ENCODE measurements at regions not wholly inside any gene's neighbourhood (a gene's known extent, or its start where the extent isn't known, plus 50 kb on each side); places are given as distances from the start of the nearest gene placed in this dataset.

DNA sequence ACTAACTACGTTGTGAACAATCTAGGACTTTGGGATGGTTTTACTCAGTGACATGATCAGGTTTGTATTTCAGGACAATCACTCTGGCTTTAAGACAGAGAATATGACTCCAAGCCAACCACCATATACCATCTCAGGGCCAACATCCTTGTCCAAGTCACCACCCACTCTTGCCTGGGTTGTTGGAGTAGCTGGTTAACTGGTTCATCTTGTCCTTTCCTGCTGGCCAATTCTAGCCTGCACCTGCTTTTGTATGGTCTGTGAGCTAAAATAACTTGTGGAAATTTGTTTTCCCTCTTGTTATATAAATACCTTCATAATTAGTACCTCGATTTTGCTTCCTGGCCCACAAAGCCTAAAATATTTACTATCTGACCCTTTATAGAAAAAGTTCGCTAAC lies 306.8 kb upstream of the STT3B start:
- ATAC-seq (ENCODE audit: low read depth) (no peak), DNase-seq (no peak)
- BruUV-seq (replicated peaks) = no TSS peak
- H2AFZ ChIP-seq (replicated peaks; ENCODE audit: low read length, poor library complexity) = no peak overlapping the region
- H3K27me3 ChIP-seq (ENCODE audit: control insufficient read depth, insufficient read depth, low read length) = peaks cover 4% of the 10 kb centered on the region
- WGBS, 2 experiments (ENCODE audit: extremely low coverage in 2 of 2, insufficient read length in 1 of 2) = no CpG with 5 or more reads among the region's 3 CpGs
- no peak overlapping the region for H2AK5ac ChIP-seq (ENCODE audit: low read depth, low read length)
- no peak for TF ChIP-seq CEBPB (IDR thresholded peaks at IDR 0.05; ENCODE audit: low read depth, low read length)
- no peak for TF ChIP-seq SMC3 (IDR thresholded peaks at IDR 0.05; ENCODE audit: low read depth, low read length)
- no peak for TF ChIP-seq CHD1 (IDR thresholded peaks at IDR 0.05; ENCODE audit: low read depth, low read length)
- TF ChIP-seq POLR2A (IDR thresholded peaks at IDR 0.05; ENCODE audit: low read depth, low read length) = no peak
- no peak for TF ChIP-seq RAD21 (IDR thresholded peaks at IDR 0.05; ENCODE audit: low read length)
- no peak for TF ChIP-seq FOS (IDR thresholded peaks at IDR 0.05; ENCODE audit: low read depth, low read length)
- H4K8ac ChIP-seq (ENCODE audit: low read depth in 2 of 2, low read length in 2 of 2) = no peak overlapping the region
- H3K4ac ChIP-seq (ENCODE audit: low read depth, low read length) = no peak overlapping the region
- no peak overlapping the region for H2BK15ac ChIP-seq (ENCODE audit: low read depth, low read length)
- dilution Hi-C loops (cut with HindIII; ENCODE audit: low sequenced_read_pairs, unreplicated experiment) (no loop called here), in situ Hi-C loops (cut with MboI; ENCODE audit: low sequenced_read_pairs) (no loop called here), intact Hi-C loops (cut with micrococcal nuclease) (no loop called here)
- H3K23ac ChIP-seq (ENCODE audit: low read depth, low read length) = no peak overlapping the region
- no peaks in the 10 kb centered on the region for H3K79me1 ChIP-seq (ENCODE audit: low read depth in 1 of 2, low read length in 2 of 2)
- H3K9me1 ChIP-seq (ENCODE audit: insufficient read depth, low read length) = no peaks in the 10 kb centered on the region
- H4K5ac ChIP-seq (ENCODE audit: low read depth, low read length) = no peak overlapping the region
- no peak overlapping the region for H3K4me3 ChIP-seq (ENCODE audit: insufficient read depth, low read depth, low read length)
- H2BK20ac ChIP-seq (ENCODE audit: low read depth, low read length) = no peak overlapping the region
- H3K4me2 ChIP-seq (ENCODE audit: low read depth, low read length) = no peak overlapping the region
- H3K18ac ChIP-seq (ENCODE audit: low read depth, low read length) = no peak overlapping the region
- H2BK5ac ChIP-seq (ENCODE audit: low read depth, low read length, poor library complexity, severe bottlenecking) = no peak overlapping the region
- no peak overlapping the region for H3K27ac ChIP-seq (ENCODE audit: insufficient read depth, low read length)
- ChIA-PET POLR2A (ENCODE audit: unreplicated experiment) (no interaction called here), CTCF (no interaction called here)
- H3K56ac ChIP-seq (ENCODE audit: extremely low read depth, insufficient read depth, low read length) = no peak overlapping the region
- H2AK9ac ChIP-seq (replicated peaks; ENCODE audit: low read depth, low read length, poor library complexity) = no peak overlapping the region
- no peaks in the 10 kb centered on the region for H3K9me3 ChIP-seq (ENCODE audit: control insufficient read depth, insufficient read depth, low read length)
- no peaks in the 10 kb centered on the region for H3K36me3 ChIP-seq (ENCODE audit: control insufficient read depth, insufficient read depth, low read length)
- no peak overlapping the region for H3K14ac ChIP-seq (replicated peaks; ENCODE audit: low read depth, low read length)
- H4K91ac ChIP-seq (ENCODE audit: insufficient read depth, low read depth, low read length) = no peak overlapping the region
- H4K20me1 ChIP-seq (ENCODE audit: insufficient read depth, low read length) = no peaks in the 10 kb centered on the region
- no peak overlapping the region for H3K9ac ChIP-seq (ENCODE audit: low read depth, low read length)
- no peaks in the 10 kb centered on the region for H3K4me1 ChIP-seq (ENCODE audit: control insufficient read depth, insufficient read depth, low read length)
- no peak overlapping the region for H2BK120ac ChIP-seq (ENCODE audit: low read depth, low read length)

All from IMR-90 (cell line).